NB4 (cell line): ENCODE measurements at regions not wholly inside any gene's neighbourhood (a gene's known extent, or its start where the extent isn't known, plus 50 kb on each side); places are given as distances from the start of the nearest gene placed in this dataset.

ENCODE experiments used
- MYC ChIP-seq: IDR thresholded peaks from 2 replicates; pipeline ENCODE4 v1.6.1; 2011; ENCODE audit warnings: low read depth, low read length
- POLR2A ChIP-seq: IDR thresholded peaks from 2 replicates; pipeline ENCODE4 v1.6.1; 2011; ENCODE audit warnings: mild to moderate bottlenecking; ENCODE audit not compliant: insufficient read length; ENCODE audit errors: extremely low read depth
- TF ChIP-seq, protein P1 (sequence below): IDR thresholded peaks from one replicate; pipeline ENCODE4 v1.5.1; 2012; ENCODE audit warnings: low read depth, low read length

DNA sequence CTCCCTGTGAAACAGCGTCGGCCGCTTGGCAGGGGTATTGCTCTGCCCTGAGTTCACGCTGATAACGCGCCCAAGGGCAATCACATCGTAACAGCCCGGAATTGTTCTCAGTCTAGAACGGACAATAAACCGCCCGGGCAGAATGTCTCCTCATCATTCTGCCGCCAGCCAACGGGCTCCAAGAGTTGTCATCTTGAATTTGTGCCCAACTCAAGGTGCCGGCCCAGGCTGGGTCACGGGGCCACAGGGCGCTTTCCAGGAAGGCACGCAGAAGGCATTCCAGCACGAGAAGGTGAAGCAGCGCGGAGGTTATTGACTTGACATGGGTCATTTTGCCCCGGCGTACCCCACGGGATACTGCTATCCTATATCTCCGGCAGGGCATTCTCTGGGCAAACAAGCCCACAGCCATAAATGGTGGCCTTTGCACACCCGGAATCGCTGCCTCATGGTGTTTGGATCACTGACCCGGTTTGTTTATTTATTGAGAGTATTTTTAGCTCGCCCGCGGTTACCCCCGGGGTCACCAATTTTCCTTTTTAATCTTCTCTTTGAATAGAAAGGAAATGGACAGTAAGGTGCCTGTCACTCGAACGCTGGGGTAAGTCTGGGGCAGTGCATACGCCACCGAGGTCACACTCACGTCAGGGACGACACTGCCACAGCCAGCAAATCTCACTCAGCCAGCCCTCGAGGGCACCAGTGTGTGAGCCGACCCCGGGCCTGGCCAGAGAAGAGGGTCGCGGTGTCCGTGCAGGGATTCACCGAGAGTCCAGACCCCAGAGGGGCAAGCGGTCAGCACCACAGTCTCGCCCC is 72.4 kb upstream of the FGF3 start:
- TF ChIP-seq, protein P1, sequence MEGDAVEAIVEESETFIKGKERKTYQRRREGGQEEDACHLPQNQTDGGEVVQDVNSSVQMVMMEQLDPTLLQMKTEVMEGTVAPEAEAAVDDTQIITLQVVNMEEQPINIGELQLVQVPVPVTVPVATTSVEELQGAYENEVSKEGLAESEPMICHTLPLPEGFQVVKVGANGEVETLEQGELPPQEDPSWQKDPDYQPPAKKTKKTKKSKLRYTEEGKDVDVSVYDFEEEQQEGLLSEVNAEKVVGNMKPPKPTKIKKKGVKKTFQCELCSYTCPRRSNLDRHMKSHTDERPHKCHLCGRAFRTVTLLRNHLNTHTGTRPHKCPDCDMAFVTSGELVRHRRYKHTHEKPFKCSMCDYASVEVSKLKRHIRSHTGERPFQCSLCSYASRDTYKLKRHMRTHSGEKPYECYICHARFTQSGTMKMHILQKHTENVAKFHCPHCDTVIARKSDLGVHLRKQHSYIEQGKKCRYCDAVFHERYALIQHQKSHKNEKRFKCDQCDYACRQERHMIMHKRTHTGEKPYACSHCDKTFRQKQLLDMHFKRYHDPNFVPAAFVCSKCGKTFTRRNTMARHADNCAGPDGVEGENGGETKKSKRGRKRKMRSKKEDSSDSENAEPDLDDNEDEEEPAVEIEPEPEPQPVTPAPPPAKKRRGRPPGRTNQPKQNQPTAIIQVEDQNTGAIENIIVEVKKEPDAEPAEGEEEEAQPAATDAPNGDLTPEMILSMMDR = no peak
- no peak for TF ChIP-seq POLR2A
- no peak for TF ChIP-seq MYC
